ENCODE measurements at regions not wholly inside any gene's neighbourhood (a gene's known extent, or its start where the extent isn't known, plus 50 kb on each side); places are given as distances from the start of the nearest gene placed in this dataset.

- TF ChIP-seq, protein P1, sequence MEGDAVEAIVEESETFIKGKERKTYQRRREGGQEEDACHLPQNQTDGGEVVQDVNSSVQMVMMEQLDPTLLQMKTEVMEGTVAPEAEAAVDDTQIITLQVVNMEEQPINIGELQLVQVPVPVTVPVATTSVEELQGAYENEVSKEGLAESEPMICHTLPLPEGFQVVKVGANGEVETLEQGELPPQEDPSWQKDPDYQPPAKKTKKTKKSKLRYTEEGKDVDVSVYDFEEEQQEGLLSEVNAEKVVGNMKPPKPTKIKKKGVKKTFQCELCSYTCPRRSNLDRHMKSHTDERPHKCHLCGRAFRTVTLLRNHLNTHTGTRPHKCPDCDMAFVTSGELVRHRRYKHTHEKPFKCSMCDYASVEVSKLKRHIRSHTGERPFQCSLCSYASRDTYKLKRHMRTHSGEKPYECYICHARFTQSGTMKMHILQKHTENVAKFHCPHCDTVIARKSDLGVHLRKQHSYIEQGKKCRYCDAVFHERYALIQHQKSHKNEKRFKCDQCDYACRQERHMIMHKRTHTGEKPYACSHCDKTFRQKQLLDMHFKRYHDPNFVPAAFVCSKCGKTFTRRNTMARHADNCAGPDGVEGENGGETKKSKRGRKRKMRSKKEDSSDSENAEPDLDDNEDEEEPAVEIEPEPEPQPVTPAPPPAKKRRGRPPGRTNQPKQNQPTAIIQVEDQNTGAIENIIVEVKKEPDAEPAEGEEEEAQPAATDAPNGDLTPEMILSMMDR (IDR thresholded peaks at IDR 0.05) = no peak
- no peak for TF ChIP-seq POLR2A (IDR thresholded peaks at IDR 0.05)
- no peak for TF ChIP-seq POLR2AphosphoS5 (IDR thresholded peaks at IDR 0.05)
Observed at GRCh38 chr15:96183514-96183850, 147.0 kb upstream of the NR2F2 start.

Measured in suprapubic skin (tissue), 4 donors.